Dendritic cell treated with granulocyte-macrophage colony-stimulating factor and Interleukin-4, amounts not matched to agents 40 ng/mL and 50 ng/mL, for 4 days (primary cell): ENCODE measurements at regions not wholly inside any gene's neighbourhood (a gene's known extent, or its start where the extent isn't known, plus 50 kb on each side); places are given as distances from the start of the nearest gene placed in this dataset.
"Not testable (repeated sequence)": the region's sequence is repeated elsewhere in the genome, so short reads cannot be mapped to it uniquely, and the experiment has no call there.

Experiments
- H3K27ac Mint-ChIP-seq: one replicate; pipeline ENCODE4 v1.8.0; 2022; ENCODE audit warnings: mild to moderate bottlenecking, mixed read lengths
- H3K27me3 Mint-ChIP-seq: one replicate; pipeline ENCODE4 v1.8.0; 2022; ENCODE audit warnings: mild to moderate bottlenecking, mixed read lengths
- H3K36me3 Mint-ChIP-seq: one replicate; pipeline ENCODE4 v1.8.0; 2022; ENCODE audit warnings: low read depth, mixed read lengths
- H3K4me1 Mint-ChIP-seq: one replicate; pipeline ENCODE4 v1.8.0; 2022; ENCODE audit warnings: low read depth, mixed read lengths
- H3K4me3 Mint-ChIP-seq: one replicate; pipeline ENCODE4 v1.8.0; 2022; ENCODE audit warnings: mild to moderate bottlenecking, moderate library complexity, mixed read lengths
- H3K9me3 Mint-ChIP-seq: one replicate; pipeline ENCODE4 v1.8.0; 2022; ENCODE audit warnings: mixed read lengths
- intact Hi-C: fragments of 100-400 bp; cut with micrococcal nuclease; formaldehyde crosslinking; loops from one replicate; pipeline ENCODE4 v1.15.0; 2022

- no peak overlapping the region for H3K27ac Mint-ChIP-seq
- intact Hi-C loops: no loop called here
- no peaks in the 10 kb centered on the region for H3K36me3 Mint-ChIP-seq
- no peak overlapping the region for H3K4me3 Mint-ChIP-seq
- peaks cover 12% of the 10 kb centered on the region for H3K27me3 Mint-ChIP-seq
- peaks cover 27% of the 10 kb centered on the region for H3K4me1 Mint-ChIP-seq
- H3K9me3 Mint-ChIP-seq: no peaks in the 10 kb centered on the region
Observed at GRCh38 chr5:60546207-60546606, 153.8 kb downstream of the DEPDC1B start.

- intact Hi-C loops: no loop called here
- Mint-ChIP-seq H3K4me3 (no peak overlapping the region), H3K9me3 (no peaks in the 10 kb centered on the region), H3K27ac (no peak overlapping the region), H3K4me1 (peaks cover 33% of the 10 kb centered on the region), H3K36me3 (no peaks in the 10 kb centered on the region), H3K27me3 (peaks cover 16% of the 10 kb centered on the region)
Observed at GRCh38 chr5:60545551-60545950, 154.4 kb downstream of the DEPDC1B start.

- intact Hi-C loops: no loop called here
- no peaks in the 10 kb centered on the region for H3K36me3 Mint-ChIP-seq
- no peaks in the 10 kb centered on the region for H3K9me3 Mint-ChIP-seq
- H3K27ac Mint-ChIP-seq: no peak overlapping the region
- peaks cover 48% of the 10 kb centered on the region for H3K4me1 Mint-ChIP-seq
- no peak overlapping the region for H3K4me3 Mint-ChIP-seq
- peaks cover 20% of the 10 kb centered on the region for H3K27me3 Mint-ChIP-seq
Observed at GRCh38 chr5:60544142-60544541, 155.8 kb downstream of the DEPDC1B start.

GRCh38 chr5:60541980-60542379 lies 158.0 kb downstream of the DEPDC1B start:
- Mint-ChIP-seq H3K4me1 (peaks cover 58% of the 10 kb centered on the region), H3K27ac (peak overlapping the region; percentile 11), H3K36me3 (no peaks in the 10 kb centered on the region), H3K4me3 (peak overlapping the region; percentile 2), H3K27me3 (peaks cover 20% of the 10 kb centered on the region), H3K9me3 (no peaks in the 10 kb centered on the region)
- intact Hi-C loops: loop anchor here (2.0 kb wide), 1 partner anchor 19 kb away; no protein-coding TSS in a partner anchor

- H3K27ac Mint-ChIP-seq: no peak overlapping the region
- H3K9me3 Mint-ChIP-seq: no peaks in the 10 kb centered on the region
- H3K4me3 Mint-ChIP-seq: no peak overlapping the region
- intact Hi-C loops: no loop called here
- peaks cover 20% of the 10 kb centered on the region for H3K27me3 Mint-ChIP-seq
- H3K36me3 Mint-ChIP-seq: no peaks in the 10 kb centered on the region
- H3K4me1 Mint-ChIP-seq: peaks cover 53% of the 10 kb centered on the region
Observed at GRCh38 chr5:60540856-60541805, 158.8 kb downstream of the DEPDC1B start.

GRCh38 chr5:60538955-60539866 lies 160.8 kb downstream of the DEPDC1B start:
- Mint-ChIP-seq H3K9me3 (no peaks in the 10 kb centered on the region), H3K27me3 (peaks cover 16% of the 10 kb centered on the region), H3K4me1 (peaks cover 52% of the 10 kb centered on the region), H3K4me3 (no peak overlapping the region), H3K36me3 (no peaks in the 10 kb centered on the region), H3K27ac (peak overlapping the region; percentile 10)
- intact Hi-C loops: no loop called here

- intact Hi-C loops: no loop called here
- peaks cover 13% of the 10 kb centered on the region for H3K27me3 Mint-ChIP-seq
- H3K9me3 Mint-ChIP-seq: no peaks in the 10 kb centered on the region
- peaks cover 52% of the 10 kb centered on the region for H3K4me1 Mint-ChIP-seq
- no peaks in the 10 kb centered on the region for H3K36me3 Mint-ChIP-seq
- H3K27ac Mint-ChIP-seq: peak overlapping the region; percentile 10
- no peak overlapping the region for H3K4me3 Mint-ChIP-seq
Observed at GRCh38 chr5:60538426-60538825, 161.5 kb downstream of the DEPDC1B start.

- no peaks in the 10 kb centered on the region for H3K9me3 Mint-ChIP-seq
- H3K36me3 Mint-ChIP-seq: no peaks in the 10 kb centered on the region
- no peak overlapping the region for H3K4me3 Mint-ChIP-seq
- H3K4me1 Mint-ChIP-seq: peaks cover 36% of the 10 kb centered on the region
- intact Hi-C loops: no loop called here
- peaks cover 7% of the 10 kb centered on the region for H3K27me3 Mint-ChIP-seq
- H3K27ac Mint-ChIP-seq: no peak overlapping the region
Observed at GRCh38 chr5:60535951-60536350, 164.0 kb downstream of the DEPDC1B start.

GRCh38 chr5:60535198-60535597 lies 164.8 kb downstream of the DEPDC1B start:
- intact Hi-C loops: no loop called here
- Mint-ChIP-seq H3K9me3 (no peaks in the 10 kb centered on the region), H3K4me1 (peaks cover 29% of the 10 kb centered on the region), H3K27ac (no peak overlapping the region), H3K36me3 (no peaks in the 10 kb centered on the region), H3K4me3 (no peak overlapping the region), H3K27me3 (peaks cover under 1% of the 10 kb centered on the region)

GRCh38 chr5:60533789-60534188 lies 166.2 kb downstream of the DEPDC1B start:
- intact Hi-C loops: no loop called here
- Mint-ChIP-seq H3K36me3 (no peaks in the 10 kb centered on the region), H3K4me1 (peaks cover 15% of the 10 kb centered on the region), H3K9me3 (no peaks in the 10 kb centered on the region), H3K27me3 (no peaks in the 10 kb centered on the region), H3K27ac (no peak overlapping the region), H3K4me3 (no peak overlapping the region)

- H3K27me3 Mint-ChIP-seq, H3K36me3 Mint-ChIP-seq, H3K4me1 Mint-ChIP-seq, H3K4me3 Mint-ChIP-seq, intact Hi-C loops, H3K9me3 Mint-ChIP-seq, H3K27ac Mint-ChIP-seq: not testable (repeated sequence)
Observed at GRCh38 chr5:60532796-60533195, 167.2 kb downstream of the DEPDC1B start.

GRCh38 chr5:60530144-60530848 lies 169.7 kb downstream of the DEPDC1B start:
- H3K4me3 Mint-ChIP-seq, intact Hi-C loops, H3K27me3 Mint-ChIP-seq, H3K4me1 Mint-ChIP-seq, H3K36me3 Mint-ChIP-seq, H3K9me3 Mint-ChIP-seq, H3K27ac Mint-ChIP-seq: not testable (repeated sequence)

- Mint-ChIP-seq H3K9me3 (no peaks in the 10 kb centered on the region), H3K4me1 (peaks cover 8% of the 10 kb centered on the region), H3K27ac (no peak overlapping the region), H3K4me3 (no peak overlapping the region), H3K36me3 (no peaks in the 10 kb centered on the region), H3K27me3 (no peaks in the 10 kb centered on the region)
- intact Hi-C loops: no loop called here
Observed at GRCh38 chr5:60529001-60529400, 171.0 kb downstream of the DEPDC1B start.
